Left kidney (tissue), 1 donor: ENCODE measurements at regions not wholly inside any gene's neighbourhood (a gene's known extent, or its start where the extent isn't known, plus 50 kb on each side); places are given as distances from the start of the nearest gene placed in this dataset.
A peak's percentile ranks its signal among the peaks of the same experiment; 100 is the strongest.

Experiments used
- DNase-seq: peaks from one replicate; pipeline ENCODE4 v3.0.0-alpha.2; 2013

DNA sequence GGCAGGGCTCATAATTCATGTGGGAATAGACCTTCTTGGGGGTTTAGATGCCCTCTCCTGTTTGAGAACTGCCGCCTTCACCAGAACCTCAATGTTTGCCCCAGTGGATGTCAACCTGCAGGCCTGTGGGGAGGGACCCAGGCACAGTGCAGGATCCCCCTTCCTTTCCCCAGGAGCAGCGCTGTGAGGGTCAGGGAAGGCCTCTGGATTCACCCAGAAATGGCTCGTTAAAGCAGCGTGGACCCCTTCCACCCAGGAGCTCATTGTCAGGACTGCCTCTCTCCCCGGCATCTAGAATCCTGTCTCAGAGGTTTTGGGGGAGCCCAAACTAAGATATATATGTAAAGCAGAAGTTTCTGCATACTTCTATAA lies 188.3 kb downstream of the GADD45G start:
- DNase-seq: no peak

DNA sequence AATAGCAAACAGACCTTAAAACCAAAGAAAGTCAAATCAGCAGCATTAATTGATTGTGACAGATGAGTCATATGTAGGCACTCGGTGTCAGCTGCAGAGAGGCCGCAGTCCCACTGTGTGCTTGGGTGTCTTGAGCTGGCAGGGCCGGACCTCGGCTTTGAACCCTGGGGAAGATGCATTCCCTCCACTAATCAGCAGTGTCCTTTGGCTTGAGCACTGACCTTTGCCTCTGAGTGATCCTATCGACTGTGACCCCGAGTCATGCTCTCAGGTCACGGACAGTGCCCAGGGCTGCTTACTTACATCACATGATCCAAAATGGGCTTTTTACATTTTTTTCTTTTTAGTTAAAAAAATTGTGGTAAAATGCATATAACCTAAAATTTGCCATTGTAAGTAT lies 188.7 kb downstream of the GADD45G start:
- DNase-seq: no peak

DNA sequence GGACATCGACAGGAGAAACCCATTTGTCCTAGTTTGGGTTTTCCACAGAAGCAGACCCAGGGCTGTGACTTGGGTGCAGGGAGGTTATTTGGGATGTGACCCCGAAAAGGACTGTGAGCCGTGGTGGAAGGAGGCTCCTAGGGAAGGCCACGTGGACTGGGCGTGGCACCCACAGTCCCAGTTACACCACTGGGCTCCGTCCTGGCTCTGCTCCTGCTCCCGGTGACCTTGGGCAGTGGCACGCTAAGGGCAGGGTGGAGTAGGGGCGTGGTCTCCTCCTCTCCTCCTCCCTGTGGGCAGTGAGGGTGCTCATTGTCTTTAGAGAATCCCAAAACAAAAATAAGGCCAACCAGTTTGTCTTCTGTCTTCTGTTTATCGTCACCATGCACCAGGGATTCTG lies 190.1 kb downstream of the GADD45G start:
- no peak for DNase-seq

DNA sequence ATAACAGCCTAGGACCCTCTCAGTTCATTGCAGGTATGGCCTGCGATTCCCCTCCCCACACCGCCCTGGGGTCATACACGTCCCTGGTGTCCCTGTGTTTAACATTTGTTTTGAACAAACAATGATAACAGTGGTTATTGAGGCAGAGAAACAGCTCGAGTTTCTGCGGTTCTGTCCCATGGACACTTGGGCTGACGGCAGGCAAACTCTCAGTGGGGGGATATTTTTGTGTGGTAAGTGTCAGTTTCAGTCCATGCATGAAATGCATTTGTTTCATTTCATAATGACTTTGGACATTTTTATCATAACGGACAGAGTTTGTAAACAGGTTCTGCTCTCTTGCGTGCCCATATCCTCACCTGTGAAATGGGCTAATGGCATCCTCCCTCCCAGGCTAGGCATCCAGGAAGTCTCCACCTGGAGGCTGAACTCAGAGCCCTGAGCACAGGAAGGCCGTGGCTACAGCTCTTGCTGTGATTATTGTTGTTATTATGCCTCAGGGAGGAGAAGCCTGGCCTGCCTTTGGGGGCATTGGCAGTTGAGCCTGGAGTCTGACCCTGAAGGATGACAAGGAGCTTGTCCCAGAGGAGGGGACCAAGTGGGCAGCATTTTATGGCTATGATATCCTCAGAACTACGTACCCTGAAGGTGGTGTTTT lies 190.9 kb downstream of the GADD45G start:
- DNase-seq: no peak

DNA sequence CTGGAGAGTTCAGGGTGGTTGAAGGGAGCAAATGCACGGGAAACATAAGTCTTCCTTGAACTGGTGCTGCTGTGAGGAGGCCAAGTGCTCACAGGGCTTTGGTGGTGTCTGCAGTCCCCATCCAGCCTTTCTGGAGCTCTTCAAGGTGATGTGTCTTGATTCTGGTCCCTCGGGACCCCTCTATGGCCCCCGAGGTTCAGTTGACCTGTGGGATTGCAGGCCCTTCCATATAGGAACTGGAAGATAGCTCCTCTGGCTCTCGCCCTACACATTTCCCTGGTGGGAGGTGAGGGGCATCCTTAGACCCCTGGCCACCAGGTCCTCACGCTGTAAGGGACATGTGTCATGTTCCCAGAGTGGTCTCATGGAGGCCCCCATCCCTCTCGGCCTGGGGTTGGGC lies 191.8 kb downstream of the GADD45G start:
- no peak for DNase-seq

DNA sequence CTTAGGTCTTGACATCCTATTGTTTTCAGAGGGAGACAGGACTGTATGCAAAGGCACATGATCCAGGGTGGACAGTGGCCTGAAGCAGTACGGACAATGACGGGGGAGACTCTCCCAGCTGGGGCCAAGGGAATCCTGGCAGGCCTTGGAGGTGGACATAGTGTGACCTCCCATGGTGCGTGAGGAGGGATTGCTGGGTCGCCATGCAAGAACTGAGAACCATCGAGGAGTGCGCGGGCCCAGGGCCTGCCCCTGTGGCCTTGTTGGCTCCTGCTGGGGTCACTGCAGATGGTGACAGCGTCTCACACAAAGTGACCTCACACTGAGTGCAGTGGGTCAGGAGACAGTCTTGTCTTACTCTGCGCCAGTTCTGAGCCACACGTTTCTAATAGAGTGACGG lies 192.4 kb downstream of the GADD45G start:
- DNase-seq: no peak

DNA sequence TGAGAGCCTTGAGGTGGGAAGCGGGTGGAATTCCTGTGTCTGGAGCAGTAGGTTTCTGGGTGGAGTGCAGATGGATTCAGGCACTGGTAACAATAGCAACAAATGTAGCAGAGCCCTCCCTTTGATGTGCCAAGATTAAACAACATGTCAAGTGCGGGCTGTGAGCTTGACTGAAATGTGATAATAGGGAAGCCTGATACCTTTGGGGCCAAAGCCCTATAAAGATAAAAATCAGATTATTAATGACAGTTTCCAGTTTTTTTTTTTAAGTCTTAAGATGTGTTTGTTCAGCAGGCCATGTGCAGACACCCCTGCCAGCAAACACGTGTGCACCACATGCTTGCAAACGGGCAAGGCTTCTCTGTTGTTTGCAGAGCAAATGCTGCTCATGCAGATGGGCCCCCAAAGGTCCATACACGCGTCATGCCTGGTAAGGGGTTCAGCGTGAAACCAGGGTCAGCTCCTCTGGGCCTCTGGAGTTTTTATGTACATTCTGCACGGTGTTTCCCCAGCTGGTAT lies 193.2 kb downstream of the GADD45G start:
- DNase-seq: no peak

DNA sequence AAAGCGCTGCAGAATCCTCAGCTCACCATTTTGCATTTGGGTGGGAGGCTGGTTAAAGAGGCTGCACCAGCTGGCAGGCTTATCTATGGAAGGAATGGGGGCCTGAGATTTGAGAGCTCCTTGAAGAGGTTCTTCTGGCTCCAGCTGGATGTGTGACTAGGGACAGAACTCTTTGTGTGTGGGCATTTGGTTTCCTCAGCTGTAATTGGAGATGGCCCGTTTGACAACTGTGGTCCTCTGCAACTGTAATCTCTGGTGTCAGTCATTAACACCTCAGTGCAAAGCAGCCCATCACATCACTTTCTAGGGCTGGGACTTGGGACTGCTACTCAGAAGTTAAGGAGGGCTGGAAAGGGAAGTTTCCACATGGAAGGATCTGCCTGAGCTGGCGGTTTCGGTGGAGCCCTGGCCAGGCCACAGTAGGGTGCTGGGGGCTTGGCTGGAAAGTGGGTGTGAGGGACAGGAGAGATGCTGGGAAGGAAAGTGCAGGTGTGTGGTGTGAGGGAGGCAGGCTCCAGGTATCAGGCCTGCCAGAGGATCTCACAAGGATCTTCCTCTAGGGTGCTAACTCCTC lies 193.8 kb downstream of the GADD45G start:
- no peak for DNase-seq

DNA sequence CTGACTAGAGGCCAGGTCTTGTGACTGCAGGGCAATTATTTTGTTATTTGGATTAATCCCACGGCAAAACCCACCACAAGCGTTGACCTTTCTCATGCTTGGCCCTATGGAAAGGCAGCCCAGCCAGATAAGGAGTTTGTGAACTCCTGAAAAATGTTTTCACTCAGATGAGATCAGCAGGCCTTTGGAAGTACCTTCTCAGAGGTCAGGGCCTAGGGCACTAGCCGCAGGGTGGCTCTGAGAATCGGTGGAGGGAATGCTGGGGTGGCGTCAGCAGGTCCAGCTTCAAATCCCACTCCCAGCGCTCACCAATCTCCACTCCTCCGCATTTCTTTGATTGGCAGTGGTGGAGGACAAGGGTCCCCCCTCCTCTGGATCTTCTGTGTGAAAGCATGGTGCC lies 194.4 kb downstream of the GADD45G start:
- DNase-seq: no peak

DNA sequence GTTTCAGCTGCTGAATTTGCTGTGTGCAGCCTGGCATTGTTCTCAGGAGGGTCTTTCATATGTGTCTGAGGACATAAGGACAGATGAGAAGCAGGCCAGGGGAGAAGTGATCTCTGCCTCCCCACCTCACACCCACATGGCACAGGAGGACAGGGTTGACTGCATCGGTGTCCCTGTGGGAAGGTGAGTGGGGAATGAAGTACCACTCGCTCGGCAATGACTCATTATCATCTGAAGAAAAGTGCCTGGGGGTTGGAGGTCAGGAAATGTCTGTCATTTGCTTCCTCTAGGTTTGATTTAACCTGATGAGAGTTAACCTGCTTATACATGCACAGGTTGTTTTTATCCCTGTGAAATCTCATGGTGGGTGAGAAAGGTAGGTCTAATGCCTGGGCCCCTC lies 195.0 kb downstream of the GADD45G start:
- DNase-seq: no peak

DNA sequence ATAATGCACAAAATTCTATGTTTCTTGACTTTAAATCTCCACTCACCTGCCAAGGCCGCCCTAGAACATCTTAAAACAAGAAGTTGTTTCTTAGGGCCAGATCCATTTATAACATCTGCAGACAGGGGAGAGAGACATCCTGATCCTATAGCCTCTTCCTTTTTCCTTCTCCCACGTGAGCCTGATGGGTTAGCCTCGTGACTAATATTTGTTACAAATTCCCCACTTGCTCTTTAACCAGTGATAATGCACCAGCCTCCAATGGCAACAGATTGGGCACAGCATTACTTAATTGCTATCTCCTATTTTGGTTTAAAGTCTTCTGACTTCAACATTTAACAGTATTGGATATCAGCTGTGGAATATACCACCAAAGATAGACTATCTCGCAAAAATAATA lies 196.5 kb downstream of the GADD45G start:
- no peak for DNase-seq

DNA sequence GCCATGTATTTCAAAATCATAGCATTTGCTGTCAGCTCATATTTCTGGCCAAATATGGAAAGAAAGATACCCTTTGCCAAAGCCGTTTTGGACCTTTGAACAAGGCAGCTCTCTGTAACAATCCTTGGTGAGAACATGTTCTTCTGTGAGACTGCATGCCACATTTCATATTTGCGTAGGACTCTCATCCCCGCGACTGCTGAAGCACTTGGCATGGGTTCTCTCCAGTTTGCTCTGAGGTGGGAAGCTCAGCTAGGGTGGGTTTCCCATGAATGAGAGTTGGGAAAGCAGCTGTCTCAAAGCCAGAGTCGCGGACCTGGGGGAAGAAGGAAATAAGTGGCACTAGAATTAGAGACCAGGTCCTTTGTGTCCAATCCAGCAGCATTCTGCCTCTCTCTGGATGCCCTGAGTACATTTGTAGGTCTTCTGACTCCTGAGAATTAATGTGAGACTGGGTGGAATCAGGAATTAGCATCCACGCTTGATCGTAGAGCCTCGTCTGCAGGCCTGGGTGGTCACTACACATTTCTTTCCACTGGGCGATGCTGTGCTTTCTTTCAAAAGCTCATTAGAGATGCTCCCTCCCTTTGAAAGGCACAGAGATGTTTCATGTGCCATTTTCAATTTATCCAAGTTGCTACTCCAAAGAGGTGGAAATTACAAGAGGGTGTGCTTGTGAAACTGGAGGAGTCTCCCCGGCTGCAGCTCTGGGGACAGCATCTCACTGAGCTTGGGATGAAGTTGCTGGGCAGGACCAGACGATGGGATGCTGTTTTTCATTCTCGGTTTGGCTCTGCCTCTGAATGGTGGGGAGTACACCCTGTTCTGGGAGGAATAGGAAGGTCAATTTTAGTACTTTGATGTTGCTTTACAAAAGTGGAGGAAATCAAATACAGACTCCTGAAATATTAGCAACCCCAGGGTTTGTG lies 197.2 kb downstream of the GADD45G start:
- no peak for DNase-seq

DNA sequence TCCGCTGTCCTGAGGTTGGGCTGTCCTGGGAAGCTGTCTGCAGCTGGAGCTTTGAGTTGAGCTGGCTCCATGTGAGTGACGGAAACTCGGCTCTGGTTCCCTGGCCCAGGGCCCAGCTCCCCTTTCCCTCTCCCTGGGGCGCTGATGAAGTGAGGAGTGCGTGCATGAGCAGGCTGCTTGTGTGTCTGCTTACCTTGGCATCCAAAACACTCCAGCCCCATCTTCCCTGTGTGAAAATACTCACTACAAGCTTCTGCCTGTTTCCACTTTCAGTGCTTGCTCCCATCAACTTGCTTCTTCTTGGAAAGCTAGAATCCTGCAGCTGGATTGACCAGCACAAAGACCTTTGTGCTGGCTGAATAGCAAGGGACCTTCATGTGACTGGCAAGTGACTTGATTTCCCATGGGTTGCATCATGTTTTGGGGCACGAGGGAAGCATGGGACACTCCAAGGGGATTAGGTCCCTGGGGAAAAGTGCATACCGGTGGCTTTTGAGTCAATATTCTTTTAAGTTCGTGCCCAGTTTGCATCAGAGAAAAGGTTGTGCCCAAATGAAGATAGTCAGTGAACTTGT lies 198.1 kb downstream of the GADD45G start:
- no peak for DNase-seq

DNA sequence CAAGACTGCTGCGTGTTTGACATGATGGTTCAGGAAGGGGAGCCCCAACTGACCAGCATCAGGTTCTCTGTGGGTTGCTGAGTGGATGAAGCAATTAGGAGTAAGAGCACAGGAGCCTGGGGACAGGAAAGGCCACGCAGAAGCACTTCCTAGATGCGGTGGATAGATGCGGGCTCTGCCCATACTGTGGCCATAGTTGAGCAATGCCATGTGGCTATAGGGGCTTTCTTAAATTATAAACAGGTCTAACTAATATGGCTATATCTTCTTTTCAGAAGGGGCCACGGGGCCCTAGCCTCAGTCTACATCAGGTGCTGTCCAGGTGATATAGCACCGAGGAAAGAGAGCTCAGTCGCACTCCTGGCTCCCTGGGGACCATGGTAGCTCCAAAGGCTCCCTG lies 198.6 kb downstream of the GADD45G start:
- no peak for DNase-seq

DNA sequence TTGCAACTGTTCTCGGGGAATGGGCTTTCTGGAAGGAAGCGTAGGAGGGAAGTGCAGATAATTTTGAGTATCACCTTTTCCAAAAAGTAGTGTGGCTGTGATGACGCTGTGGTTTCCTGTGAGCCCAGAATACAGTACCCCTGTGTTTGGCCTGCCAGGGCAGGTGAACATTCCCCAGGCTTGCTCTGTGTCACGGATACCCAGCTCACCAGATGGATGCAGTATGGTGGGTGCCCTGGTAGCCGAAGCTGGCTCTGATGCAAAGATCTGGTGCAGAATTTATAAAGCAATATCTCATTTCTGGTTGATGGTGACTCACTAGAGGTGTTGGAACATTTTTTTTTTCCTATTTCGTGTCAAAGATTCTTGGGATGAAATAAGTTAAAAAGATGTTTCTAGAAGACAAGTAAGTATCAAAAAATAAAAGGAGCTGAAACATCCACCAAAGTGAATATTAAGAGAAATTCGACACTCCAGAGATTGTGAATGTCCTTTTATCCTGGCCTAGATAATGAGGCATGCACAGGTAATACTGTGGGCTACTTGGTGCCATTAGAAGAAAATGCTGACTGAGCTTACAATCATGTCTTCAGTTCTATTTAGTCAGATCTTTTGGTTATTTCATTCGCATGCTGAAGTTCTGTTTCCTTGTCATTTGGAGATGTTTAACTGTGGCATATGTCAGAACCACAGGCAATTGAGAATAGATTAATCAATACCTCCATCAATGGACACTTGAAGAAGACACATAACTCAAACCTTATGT lies 200.1 kb downstream of the GADD45G start:
- DNase-seq: no peak

DNA sequence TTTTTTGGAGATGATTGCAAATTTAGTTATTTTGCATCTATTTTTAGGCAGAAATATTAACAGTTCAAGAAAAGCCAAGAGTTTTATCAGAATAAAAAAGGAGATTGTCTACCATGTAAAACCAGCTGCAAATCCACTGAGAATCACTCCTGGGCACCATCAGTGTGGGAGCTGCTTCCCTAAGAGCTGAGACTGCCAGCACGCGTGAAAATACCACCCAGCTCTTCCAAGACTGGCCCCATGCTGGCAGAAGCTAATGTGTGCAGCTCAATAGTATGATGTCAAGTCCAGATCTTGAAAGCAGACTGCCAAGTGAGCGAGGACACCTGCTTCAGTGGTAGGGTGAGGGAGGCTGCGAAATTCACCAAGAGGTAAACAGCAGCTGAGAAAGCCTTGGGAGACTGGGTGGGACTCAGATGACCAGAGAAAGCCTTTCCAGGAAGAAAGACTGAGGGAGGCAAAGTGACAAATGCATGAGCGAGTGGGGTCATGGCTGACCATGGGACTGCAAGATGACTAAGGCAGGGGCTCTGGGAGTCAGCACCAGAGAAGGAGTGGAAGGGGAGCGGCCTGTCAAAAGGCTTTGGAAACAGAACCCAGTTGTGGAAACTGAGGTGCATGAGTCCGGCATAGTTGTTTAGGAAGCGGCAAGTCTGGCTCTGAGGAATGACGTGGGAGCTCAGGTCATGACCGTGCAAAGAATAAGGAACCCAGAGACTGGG lies 200.9 kb downstream of the GADD45G start:
- DNase-seq: no peak

DNA sequence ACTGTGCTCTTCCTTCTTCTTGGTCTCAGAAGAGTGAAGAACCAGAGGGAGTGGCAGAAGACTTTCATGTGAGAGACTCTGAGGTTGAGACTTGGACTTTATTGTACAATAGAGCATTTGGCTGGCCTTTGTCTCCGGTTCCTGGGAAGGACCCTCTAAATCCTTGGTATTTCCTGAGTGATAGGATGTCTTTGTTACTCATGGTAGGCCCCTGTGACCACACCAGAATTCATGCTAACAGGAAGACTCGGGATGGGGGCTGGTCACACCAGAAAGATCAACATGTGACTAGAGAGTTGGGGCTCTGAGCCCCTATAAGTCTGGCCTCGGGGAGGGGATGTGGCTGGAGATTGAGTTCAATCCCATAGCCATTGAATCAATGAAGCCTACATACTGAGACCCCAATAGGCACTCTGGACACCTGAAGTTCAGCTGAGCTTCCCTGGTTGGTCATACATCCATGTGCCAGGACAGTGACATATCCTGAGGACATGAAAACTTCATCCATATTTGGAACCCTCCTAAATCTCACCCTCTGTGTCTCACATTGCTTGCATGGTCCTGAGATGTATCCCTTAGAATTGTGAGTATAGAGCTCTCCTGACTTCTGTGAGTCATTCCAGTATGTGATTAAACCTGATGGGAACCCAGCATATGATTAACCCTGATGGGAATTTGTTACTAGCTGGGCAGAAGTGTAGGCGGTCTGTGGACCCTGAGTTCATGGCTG lies 201.7 kb downstream of the GADD45G start:
- DNase-seq: no peak

DNA sequence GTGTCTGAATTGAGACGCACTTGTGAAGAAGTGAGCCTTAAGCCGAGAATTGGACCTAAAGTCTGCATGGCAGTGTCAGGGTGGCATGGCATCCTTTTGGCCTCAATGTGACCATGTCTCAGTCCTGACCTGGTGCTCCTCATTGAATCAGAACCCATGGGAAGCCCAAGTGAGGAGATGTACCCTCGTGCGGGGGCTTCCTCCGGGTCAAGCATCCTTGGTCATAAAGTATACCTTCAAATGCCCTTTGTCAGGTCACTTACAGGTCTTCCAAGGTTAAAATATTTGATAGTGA lies 202.2 kb downstream of the GADD45G start:
- no peak for DNase-seq

DNA sequence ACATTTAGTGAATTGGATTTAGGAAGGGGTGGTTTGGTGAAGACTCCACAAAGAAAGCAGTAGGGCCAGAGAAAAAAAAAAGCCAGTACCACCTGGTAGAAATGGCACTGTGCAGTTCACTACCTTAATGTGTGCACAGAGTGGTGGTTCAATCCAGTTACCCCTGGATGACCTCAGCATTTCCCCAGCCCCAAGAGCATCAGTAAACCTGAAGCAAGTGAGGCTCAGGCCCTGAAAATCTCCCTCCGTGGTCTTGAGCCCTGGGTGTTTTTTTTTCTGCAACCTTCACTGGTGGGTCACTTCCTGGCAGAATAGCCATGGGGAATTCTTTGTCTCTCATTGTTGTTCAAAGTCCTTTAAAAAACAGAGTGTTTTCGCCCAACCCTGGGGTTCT lies 202.9 kb downstream of the GADD45G start:
- no peak for DNase-seq

DNA sequence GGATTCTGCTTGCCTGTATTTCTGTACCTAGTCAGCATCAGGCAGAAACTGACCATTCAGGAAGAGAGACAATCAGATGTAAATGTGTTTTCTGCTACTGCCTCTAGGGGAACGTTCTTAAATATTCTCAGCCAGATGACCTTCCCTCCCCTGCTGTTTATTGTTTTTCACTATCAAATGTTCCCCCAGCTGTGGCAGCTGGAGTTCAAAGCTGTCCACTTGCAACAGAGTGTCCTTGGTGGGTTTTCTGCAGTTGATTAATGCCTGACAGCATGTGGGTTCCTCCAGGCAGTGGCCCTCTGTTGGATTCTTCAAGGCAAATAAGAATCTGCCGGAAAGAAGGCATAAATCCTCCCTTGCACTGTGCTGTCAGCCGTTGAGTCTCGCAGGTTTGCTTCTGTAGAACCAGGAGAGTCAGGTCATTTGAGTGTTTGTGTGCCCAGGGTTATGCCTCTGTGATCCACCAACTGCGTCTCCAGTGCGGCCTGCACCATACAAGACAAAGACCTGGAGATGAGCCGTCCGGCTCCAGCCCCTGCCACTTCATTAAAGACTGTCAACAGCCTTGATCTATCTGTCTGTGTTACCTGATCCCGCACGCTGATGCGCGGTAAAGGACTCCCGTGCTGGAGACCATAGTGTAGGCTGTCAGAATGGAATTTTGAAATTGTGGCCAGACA lies 203.4 kb downstream of the GADD45G start:
- peak; percentile 75 for DNase-seq
